H1 (cell line): ENCODE measurements at regions not wholly inside any gene's neighbourhood (a gene's known extent, or its start where the extent isn't known, plus 50 kb on each side); places are given as distances from the start of the nearest gene placed in this dataset.

ENCODE experiments used
- CTCF ChIA-PET: fragments of 300-600 bp; sonication (Branson Sonifier 250); formaldehyde crosslinking; loops from one replicate; lab custom pipeline; 2021; ENCODE audit not compliant: partially characterized antibody; lab: Charles Lee
- POLR2A ChIA-PET: fragments of 300-600 bp; sonication (Branson Sonifier 250); formaldehyde crosslinking; loops from one replicate; lab custom pipeline; 2021; ENCODE audit warnings: inconsistent platforms; ENCODE audit not compliant: partially characterized antibody; lab: Charles Lee
- DNase-seq, 2 experiments: peaks; one replicate each; pipeline versions ENCODE4 v3.0.0 to v3.0.0-alpha.2; 2010 to 2022; ENCODE audit warnings: low spot score in 2 of 2, low read depth in 1 of 2, mixed read lengths in 1 of 2
- FAIRE-seq: peaks from 2 replicates; lab custom pipeline; 2011; peaks lifted over from hg19 to GRCh38; lab: Jason Lieb, UNC
- H2AFZ ChIP-seq: 2 replicates; pipeline ENCODE4 v1.8.1; 2012; ENCODE audit warnings: low read length, inconsistent platforms
- H2AK5ac ChIP-seq: 2 replicates; pipeline ENCODE4 v1.6.1; 2013; ENCODE audit warnings: low read depth, low read length
- H2BK120ac ChIP-seq: replicated peaks from 2 replicates; pipeline ENCODE3; 2013; ENCODE audit warnings: low read depth, low read length, inconsistent platforms
- H2BK12ac ChIP-seq: 2 replicates; pipeline ENCODE4 v1.6.1; 2013; ENCODE audit warnings: low read depth, low read length
- H2BK15ac ChIP-seq: 2 replicates; pipeline ENCODE4 v1.6.1; 2013; ENCODE audit warnings: low read length
- H2BK20ac ChIP-seq: 2 replicates; pipeline ENCODE4 v1.6.1; 2013; ENCODE audit warnings: low read length
- H2BK5ac ChIP-seq: 2 replicates; pipeline ENCODE4 v1.6.1; 2013; ENCODE audit warnings: low read depth, low read length
- H3K14ac ChIP-seq: 2 replicates; pipeline ENCODE4 v1.6.1; 2013; ENCODE audit warnings: inconsistent platforms; ENCODE audit not compliant: insufficient read length
- H3K18ac ChIP-seq: 2 replicates; pipeline ENCODE4 v1.6.1; 2013; ENCODE audit warnings: low read length; ENCODE audit errors: extremely low read depth
- H3K23ac ChIP-seq: 2 replicates; pipeline ENCODE4 v1.6.1; 2013; ENCODE audit warnings: inconsistent platforms; ENCODE audit not compliant: insufficient read length
- H3K23me2 ChIP-seq: 2 replicates; pipeline ENCODE4 v1.6.1; 2013; ENCODE audit warnings: low read depth, low read length
- H3K27ac ChIP-seq: 2 replicates; pipeline ENCODE4 v1.6.1; 2011; ENCODE audit warnings: low read depth, low read length, inconsistent platforms
- H3K27me3 ChIP-seq, 4 experiments: replicated peaks in 1 of 4; 1 replicate in 1 of 4; 2 replicates in 3 of 4; pipeline versions ENCODE4 v1.6.1 to v1.8.1; 2011 to 2013; ENCODE audit warnings: low read length in 3 of 4, mild to moderate bottlenecking in 3 of 4, inconsistent platforms in 2 of 4, mixed read lengths in 2 of 4, moderate library complexity in 1 of 4; ENCODE audit not compliant: control insufficient read depth in 3 of 4, insufficient read depth in 3 of 4; ENCODE audit errors: extremely low read depth in 1 of 4
- H3K36me3 ChIP-seq, 4 experiments: 2 replicates each; pipeline versions ENCODE4 v1.6.1 to v1.8.1; 2011 to 2013; ENCODE audit warnings: mild to moderate bottlenecking in 4 of 4, low read length in 3 of 4, moderate library complexity in 2 of 4, control low read depth in 1 of 4, inconsistent platforms in 1 of 4; ENCODE audit not compliant: insufficient read depth in 4 of 4, control insufficient read depth in 2 of 4
- H3K4ac ChIP-seq: replicated peaks from 2 replicates; pipeline ENCODE3; 2013; ENCODE audit warnings: low read length, low read depth, mixed read lengths, inconsistent platforms; ENCODE audit not compliant: insufficient read length
- H3K4me1 ChIP-seq, 4 experiments: replicated peaks in 1 of 4; 1 replicate in 1 of 4; 2 replicates in 3 of 4; pipeline versions ENCODE4 v1.6.1 to v1.8.1; 2011 to 2013; ENCODE audit warnings: low read length in 3 of 4, inconsistent platforms in 2 of 4, mixed read lengths in 1 of 4; ENCODE audit not compliant: insufficient read depth in 4 of 4, control insufficient read depth in 3 of 4
- H3K4me2 ChIP-seq, 2 experiments: 2 replicates each; pipeline versions ENCODE4 v1.6.1 to v1.8.1; 2011 to 2013; ENCODE audit warnings: low read depth in 2 of 2, low read length in 2 of 2, control low read depth in 1 of 2, inconsistent platforms in 1 of 2, mild to moderate bottlenecking in 1 of 2; ENCODE audit not compliant: insufficient read depth in 1 of 2
- H3K4me3 ChIP-seq, 4 experiments: fragments of 200-600, 300-600 bp in 1 of 4; sonication (generic), shearing (Covaris generic), sonication (Bioruptor Twin) in 1 of 4; 2 replicates each; pipeline versions ENCODE4 v1.5.1 to v1.8.1; 2011 to 2016; ENCODE audit warnings: low read length in 4 of 4, low read depth in 3 of 4, control low read depth in 2 of 4, inconsistent platforms in 2 of 4, mild to moderate bottlenecking in 2 of 4, mixed read lengths in 1 of 4, moderate library complexity in 1 of 4; ENCODE audit not compliant: insufficient read depth in 2 of 4; ENCODE audit errors: extremely low read depth in 1 of 4
- H3K56ac ChIP-seq: replicated peaks from 2 replicates; pipeline ENCODE3; 2013; ENCODE audit warnings: low read depth, mild to moderate bottlenecking, mixed read lengths, low read length, inconsistent platforms; ENCODE audit not compliant: insufficient read length
- H3K79me1 ChIP-seq: 2 replicates; pipeline ENCODE4 v1.6.1; 2013; ENCODE audit warnings: low read depth, low read length, control low read depth
- H3K79me2 ChIP-seq, 2 experiments: 2 replicates each; pipeline versions ENCODE4 v1.6.1 to v1.8.1; 2012 to 2013; ENCODE audit warnings: low read length in 2 of 2, mild to moderate bottlenecking in 2 of 2, inconsistent platforms in 1 of 2; ENCODE audit not compliant: insufficient read depth in 2 of 2, control insufficient read depth in 1 of 2
- H3K9ac ChIP-seq, 4 experiments: replicated peaks in 1 of 4; 1 replicate in 1 of 4; 2 replicates in 3 of 4; pipeline versions ENCODE4 v1.6.1 to v1.8.1; 2011 to 2013; ENCODE audit warnings: low read depth in 3 of 4, low read length in 3 of 4, control low read depth in 2 of 4, mild to moderate bottlenecking in 2 of 4, moderate library complexity in 2 of 4, inconsistent platforms in 1 of 4; ENCODE audit errors: extremely low read depth in 1 of 4
- H3K9me3 ChIP-seq, 2 experiments: 2 replicates each; pipeline versions ENCODE4 v1.6.1 to v1.8.1; 2012 to 2013; ENCODE audit warnings: mild to moderate bottlenecking in 2 of 2, moderate library complexity in 2 of 2, control low read depth in 1 of 2, inconsistent platforms in 1 of 2, low read depth in 1 of 2, low read length in 1 of 2, mixed read lengths in 1 of 2; ENCODE audit not compliant: insufficient read depth in 2 of 2
- H4K20me1 ChIP-seq, 2 experiments: replicated peaks in 1 of 2; 2 replicates each; pipeline versions ENCODE3 to v1.8.1; 2011 to 2013; ENCODE audit warnings: inconsistent platforms in 2 of 2, low read length in 2 of 2, mild to moderate bottlenecking in 1 of 2; ENCODE audit not compliant: insufficient read depth in 2 of 2, control insufficient read depth in 1 of 2
- H4K5ac ChIP-seq: 2 replicates; pipeline ENCODE4 v1.6.1; 2013; ENCODE audit warnings: low read length, low read depth, mixed read lengths, inconsistent platforms; ENCODE audit not compliant: insufficient read length
- H4K8ac ChIP-seq: 2 replicates; pipeline ENCODE4 v1.8.0; 2013; ENCODE audit warnings: mild to moderate bottlenecking, moderate library complexity, low read length, inconsistent platforms; ENCODE audit not compliant: insufficient read depth; ENCODE audit errors: extremely low read depth
- H4K91ac ChIP-seq: replicated peaks from 2 replicates; pipeline ENCODE3; 2013; ENCODE audit warnings: low read length, mixed read lengths, inconsistent platforms; ENCODE audit not compliant: insufficient read length
- CBX5 ChIP-seq: fragments of 300-800, 300-1000 bp; sonication (generic); IDR thresholded peaks from 2 replicates; pipeline ENCODE4 v1.7.1; 2016; ENCODE audit warnings: antibody characterized with exemption, low read length, low read depth
- CBX8 ChIP-seq: fragments of 300-800, 300-1000 bp; sonication (generic); IDR thresholded peaks from 2 replicates; pipeline ENCODE4 v1.7.1; 2016; ENCODE audit warnings: low read depth, low read length, borderline replicate concordance
- EP300 ChIP-seq, 2 experiments: IDR thresholded peaks; 1 replicate in 1 of 2; 2 replicates in 1 of 2; pipeline ENCODE4 v1.6.1; 2011 to 2012; ENCODE audit warnings: low read depth in 2 of 2, low read length in 2 of 2, mild to moderate bottlenecking in 2 of 2, borderline replicate concordance in 1 of 2, inconsistent platforms in 1 of 2, moderate library complexity in 1 of 2
- EZH2 ChIP-seq: fragments of 200-600 bp; sonication (generic); IDR thresholded peaks from 2 replicates; pipeline ENCODE4 v1.7.1; 2012; ENCODE audit warnings: low read depth, mild to moderate bottlenecking, moderate library complexity, low read length, inconsistent platforms; ENCODE audit not compliant: severe bottlenecking
- FOSL1 ChIP-seq: IDR thresholded peaks from 2 replicates; pipeline ENCODE4 v1.6.1; 2011; ENCODE audit warnings: mild to moderate bottlenecking, low read depth, low read length, moderate library complexity; ENCODE audit not compliant: insufficient read depth
- GTF2F1 ChIP-seq: IDR thresholded peaks from 2 replicates; pipeline ENCODE4 v1.6.1; 2012; ENCODE audit warnings: low read depth, low read length, improper control_type of control experiment, borderline replicate concordance
- HDAC2 ChIP-seq, 2 experiments: fragments of 300-600 bp in 1 of 2; sonication (generic) in 1 of 2; IDR thresholded peaks; 2 replicates each; pipeline ENCODE4 v1.6.1; 2011 to 2012; ENCODE audit warnings: low read depth in 2 of 2, low read length in 2 of 2, mild to moderate bottlenecking in 2 of 2, moderate library complexity in 2 of 2, borderline replicate concordance in 1 of 2, inconsistent platforms in 1 of 2
- JUN ChIP-seq: IDR thresholded peaks from 2 replicates; pipeline ENCODE4 v1.6.1; 2011; ENCODE audit warnings: low read depth, mild to moderate bottlenecking, improper control_type of control experiment, low read length
- KDM5A ChIP-seq: fragments of 200-600 bp; IDR thresholded peaks from 2 replicates; pipeline ENCODE4 v1.7.1; 2012; ENCODE audit warnings: mild to moderate bottlenecking, low read length, inconsistent platforms, mixed read lengths
- RNF2 ChIP-seq: fragments of 200-900, 300-1000 bp; sonication (generic); IDR thresholded peaks from 2 replicates; pipeline ENCODE4 v1.7.1; 2016; ENCODE audit warnings: borderline replicate concordance, low read depth, mild to moderate bottlenecking, antibody characterized with exemption, low read length; ENCODE audit not compliant: poor library complexity, severe bottlenecking; ENCODE audit errors: missing control alignments
- WGBS, 2 experiments: shearing (Covaris generic) in 1 of 2; methylation state at CpG; one replicate each; pipeline versions ENCODE4 v1.1.6 to v1.1.7; 2013 to 2015; ENCODE audit warnings: low lambda C conversion rate in 2 of 2, mixed read lengths in 2 of 2, inconsistent platforms in 1 of 2, low coverage in 1 of 2, missing lambda C conversion rate in 1 of 2; ENCODE audit not compliant: insufficient replicate concordance in 2 of 2, insufficient coverage in 1 of 2, insufficient read length in 1 of 2; ENCODE audit errors: extremely low coverage in 1 of 2, missing lambda C conversion rate in 1 of 2; 5-methylcytosine and 5-hydroxymethylcytosine counted together

DNA sequence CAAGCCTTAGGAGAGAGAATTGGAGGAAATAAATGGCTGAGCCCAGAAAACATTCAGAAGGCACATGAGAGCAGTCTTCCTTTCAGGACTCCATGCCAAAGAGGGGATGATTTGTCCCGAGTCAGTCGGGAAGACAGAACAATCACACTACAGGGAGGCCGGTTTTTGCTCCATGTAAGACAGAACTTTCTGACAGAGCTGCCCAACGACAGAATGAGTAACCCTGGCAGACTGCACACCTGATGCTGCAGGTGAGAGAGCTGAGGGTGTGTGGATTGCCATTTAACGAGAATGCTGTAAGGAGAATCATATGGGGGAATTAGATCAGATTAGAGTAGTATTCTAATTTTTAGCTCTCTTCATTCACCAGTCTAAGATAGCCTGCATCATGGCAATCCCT lies 533.0 kb downstream of the EPHB1 start:
- Histone ChIP-seq H3K4me2 (no peak overlapping the region), H3K9me3 (no peaks in the 10 kb centered on the region), H3K79me1 (no peaks in the 10 kb centered on the region), H3K4me3 (no peak overlapping the region), H3K36me3 (no peaks in the 10 kb centered on the region), H3K4me1 (no peaks in the 10 kb centered on the region), H4K91ac (no peak overlapping the region), H3K14ac (no peak overlapping the region), H2BK5ac (no peak overlapping the region), H4K20me1 (no peaks in the 10 kb centered on the region), H3K4ac (no peak overlapping the region), H3K79me2 (no peaks in the 10 kb centered on the region), H2AK5ac (no peak overlapping the region), H2AFZ (no peak overlapping the region), H2BK20ac (no peak overlapping the region), H3K27ac (no peak overlapping the region), H4K8ac (0 out of 2 replicates have a peak overlapping the region, but pooled peaks have one; percentile 38), H4K5ac (no peak overlapping the region), H3K9ac (no peak overlapping the region), H3K23me2 (no peaks in the 10 kb centered on the region), H2BK15ac (no peak overlapping the region), H2BK120ac (no peak overlapping the region), H3K27me3 (no peaks in the 10 kb centered on the region), H3K23ac (no peak overlapping the region), H3K56ac (no peak overlapping the region), H3K18ac (no peak overlapping the region), H2BK12ac (no peak overlapping the region)
- TF ChIP-seq KDM5A, result no peak
- TF ChIP-seq EP300 (IDR thresholded peaks at IDR 0.05; ENCODE audit: borderline replicate concordance in 1 of 2, low read depth in 2 of 2, low read length in 2 of 2), result no peak
- no peak for TF ChIP-seq EZH2
- TF ChIP-seq HDAC2 (IDR thresholded peaks at IDR 0.05; ENCODE audit: borderline replicate concordance in 1 of 2, low read depth in 2 of 2, low read length in 2 of 2), result no peak
- no peak for TF ChIP-seq GTF2F1
- no peak for TF ChIP-seq RNF2
- no peak for TF ChIP-seq JUN
- no peak for TF ChIP-seq CBX8
- no peak for TF ChIP-seq CBX5
- TF ChIP-seq FOSL1, result no peak
- POLR2A ChIA-PET, result no interaction called here
- FAIRE-seq (no peak), DNase-seq (no peak)
- 75% methylated on average over 5 of the region's 5 CpGs; no CpG with 5 or more reads in 1 of the 2 experiments for WGBS, 2 experiments
- CTCF ChIA-PET, result interaction anchor here (0.7 kb wide), 1 partner anchor 18 kb away, joined by 3 read pairs; no protein-coding TSS in a partner anchor
